HCT116 (cell line): ENCODE measurements at regions not wholly inside any gene's neighbourhood (a gene's known extent, or its start where the extent isn't known, plus 50 kb on each side); places are given as distances from the start of the nearest gene placed in this dataset.

Source experiments
- ATAC-seq: fragments of 200-7000 bp; cut with Tn5 transposase; 2 replicates; pipeline ENCODE4 v1.9.1; 2020; ENCODE audit warnings: mild to moderate bottlenecking, moderate library complexity
- BruUV-seq: library from RNA; stranded (reverse); fragments of 400-500 nt; replicated peaks from 2 replicates; lab custom pipeline; 2021; lab: Mats Ljungman, UMichigan
- CTCF ChIA-PET: fragments of 300-600 bp; sonication (Branson Sonifier 250); formaldehyde crosslinking; loops from one replicate; lab custom pipeline; 2021; ENCODE audit warnings: antibody characterized with exemption; lab: Charles Lee
- POLR2A ChIA-PET: fragments of 300-600, 350-600 bp; sonication (Branson Sonifier 250); formaldehyde crosslinking; loops from one replicate; lab custom pipeline; 2021; ENCODE audit warnings: antibody characterized with exemption; lab: Charles Lee
- RAD21 ChIA-PET, 2 experiments: fragments of 300-600 bp; sonication (Branson Sonifier 250); formaldehyde crosslinking; loops; one replicate each; lab custom pipeline; 2023; ENCODE audit warnings: low total read pairs in 2 of 2; ENCODE audit not compliant: uncharacterized antibody in 2 of 2, unreplicated experiment in 2 of 2, low non-redundant PET in 1 of 2; lab: Charles Lee
- DNase-seq: peaks from one replicate; pipeline ENCODE4 v3.0.0-alpha.2; 2010; ENCODE audit warnings: low read depth, low spot score
- H2AFZ ChIP-seq: fragments of 200-600 bp; shearing (Covaris generic), sonication (generic); 2 replicates; pipeline ENCODE4 v1.6.1; 2017; ENCODE audit warnings: low read depth, mixed run types, mixed read lengths, antibody characterized with exemption, low read length; ENCODE audit not compliant: poor library complexity, severe bottlenecking
- H3K27ac ChIP-seq: 2 replicates; pipeline ENCODE4 v1.5.1; 2012; ENCODE audit warnings: low read depth, low read length
- H3K27me3 ChIP-seq: fragments of 200-600 bp; sonication (generic); 2 replicates; pipeline ENCODE4 v1.6.1; 2016; ENCODE audit warnings: mixed run types, low read length, mixed read lengths; ENCODE audit not compliant: insufficient read depth
- H3K36me3 ChIP-seq, 2 experiments: fragments of 200-500 bp in 1 of 2; fragments of 200-600 bp in 1 of 2; sonication (Bioruptor generic) in 1 of 2; sonication (generic) in 1 of 2; 2 replicates each; pipeline versions ENCODE4 v1.5.1 to v1.6.1; 2014 to 2016; ENCODE audit warnings: low read length in 2 of 2, inconsistent platforms in 1 of 2, mixed read lengths in 1 of 2, mixed run types in 1 of 2; ENCODE audit not compliant: insufficient read depth in 2 of 2, control insufficient read depth in 1 of 2
- H3K4me1 ChIP-seq, 2 experiments: fragments of 200-600 bp in 1 of 2; sonication (generic) in 1 of 2; 2 replicates each; pipeline versions ENCODE4 v1.5.1 to v1.6.1; 2012 to 2017; ENCODE audit warnings: low read length in 2 of 2, inconsistent platforms in 1 of 2, mild to moderate bottlenecking in 1 of 2, mixed read lengths in 1 of 2, mixed run types in 1 of 2, moderate library complexity in 1 of 2; ENCODE audit not compliant: insufficient read depth in 2 of 2, control insufficient read depth in 1 of 2
- H3K4me2 ChIP-seq: fragments of 200-600 bp; sonication (generic); 2 replicates; pipeline ENCODE4 v1.6.1; 2017; ENCODE audit warnings: mixed run types, low read length, mixed read lengths
- H3K4me3 ChIP-seq, 2 experiments: fragments of 200-600 bp in 1 of 2; sonication (generic) in 1 of 2; replicated peaks in 1 of 2; 2 replicates each; pipeline ENCODE4 v1.5.1; 2011 to 2016; ENCODE audit warnings: low read length in 2 of 2, control low read depth in 1 of 2, low read depth in 1 of 2, mild to moderate bottlenecking in 1 of 2, mixed read lengths in 1 of 2, mixed run types in 1 of 2
- H3K79me2 ChIP-seq: fragments of 200-600 bp; sonication (generic); 2 replicates; pipeline ENCODE4 v1.6.1; 2017; ENCODE audit warnings: mild to moderate bottlenecking, mixed run types, low read length, moderate library complexity, mixed read lengths; ENCODE audit not compliant: insufficient read depth
- H3K9ac ChIP-seq: fragments of 200-600 bp; sonication (generic); 2 replicates; pipeline ENCODE4 v1.6.1; 2016; ENCODE audit warnings: low read length, mixed read lengths
- H3K9me2 ChIP-seq: fragments of 200-600 bp; sonication (generic), shearing (Covaris generic); 2 replicates; pipeline ENCODE4 v1.6.1; 2017; ENCODE audit warnings: mixed run types, mild to moderate bottlenecking, moderate library complexity; ENCODE audit not compliant: insufficient read depth
- H3K9me3 ChIP-seq, 2 experiments: fragments of 200-500 bp in 1 of 2; fragments of 200-600 bp in 1 of 2; sonication (Bioruptor generic) in 1 of 2; sonication (generic) in 1 of 2; 2 replicates each; pipeline ENCODE4 v1.6.1; 2014 to 2017; ENCODE audit warnings: low read length in 2 of 2, mixed read lengths in 2 of 2, inconsistent platforms in 1 of 2, low read depth in 1 of 2, mild to moderate bottlenecking in 1 of 2, mixed run types in 1 of 2, moderate library complexity in 1 of 2; ENCODE audit not compliant: control insufficient read depth in 1 of 2, insufficient read depth in 1 of 2
- H4K20me1 ChIP-seq: fragments of 200-600 bp; sonication (generic), shearing (Covaris generic); 2 replicates; pipeline ENCODE4 v1.6.1; 2017; ENCODE audit warnings: mixed run types, mild to moderate bottlenecking, moderate library complexity; ENCODE audit not compliant: insufficient read depth
- ATF3 ChIP-seq: IDR thresholded peaks from 2 replicates; pipeline ENCODE4 v1.6.1; 2012
- CBX3 ChIP-seq: IDR thresholded peaks from 2 replicates; pipeline ENCODE4 v1.6.1; 2012; ENCODE audit warnings: low read depth
- CTCF ChIP-seq, 3 experiments: fragments of 200-600 bp in 1 of 3; sonication (generic) in 1 of 3; IDR thresholded peaks in 2 of 3; conservative IDR thresholded peaks in 1 of 3; 2 replicates each; pipeline ENCODE4 v1.5.1; 2012 to 2017; ENCODE audit warnings: low read depth in 2 of 3, low read length in 2 of 3, antibody characterized with exemption in 1 of 3, borderline replicate concordance in 1 of 3, control low read depth in 1 of 3, mild to moderate bottlenecking in 1 of 3, mixed read lengths in 1 of 3, mixed run types in 1 of 3, moderate library complexity in 1 of 3; ENCODE audit not compliant: insufficient read depth in 1 of 3
- EGR1 ChIP-seq: IDR thresholded peaks from 2 replicates; pipeline ENCODE4 v1.6.1; 2012; ENCODE audit warnings: low read depth
- ELF1 ChIP-seq: IDR thresholded peaks from 2 replicates; pipeline ENCODE4 v1.6.1; 2012; ENCODE audit warnings: low read depth, borderline replicate concordance
- EZH2 ChIP-seq: fragments of 200-600 bp; sonication (generic); IDR thresholded peaks from 2 replicates; pipeline ENCODE4 v1.6.1; 2017; ENCODE audit warnings: antibody characterized with exemption, mixed run types
- FOSL1 ChIP-seq: IDR thresholded peaks from 2 replicates; pipeline ENCODE4 v1.6.1; 2012; ENCODE audit warnings: low read depth
- MAX ChIP-seq: IDR thresholded peaks from 2 replicates; pipeline ENCODE4 v1.6.1; 2012
- POLR2A ChIP-seq: IDR thresholded peaks from 2 replicates; pipeline ENCODE4 v1.7.0; 2011; ENCODE audit warnings: borderline replicate concordance; ENCODE audit not compliant: insufficient read depth, insufficient read length; ENCODE audit errors: extremely low read depth
- POLR2AphosphoS5 ChIP-seq: IDR thresholded peaks from 2 replicates; pipeline ENCODE4 v1.6.1; 2011; ENCODE audit warnings: mild to moderate bottlenecking, low read depth, low read length, moderate library complexity
- REST ChIP-seq: IDR thresholded peaks from 2 replicates; pipeline ENCODE4 v1.6.1; 2012; ENCODE audit warnings: low read depth
- SIN3A ChIP-seq: IDR thresholded peaks from 2 replicates; pipeline ENCODE4 v1.6.1; 2012; ENCODE audit warnings: low read depth
- SRF ChIP-seq: IDR thresholded peaks from 2 replicates; pipeline ENCODE4 v1.6.1; 2012; ENCODE audit warnings: low read depth
- YY1 ChIP-seq: IDR thresholded peaks from 2 replicates; pipeline ENCODE4 v1.6.1; 2011; ENCODE audit warnings: low read length, low read depth, moderate library complexity, mild to moderate bottlenecking; ENCODE audit not compliant: insufficient replicate concordance; ENCODE audit errors: extremely low read depth
- ZBTB33 ChIP-seq: IDR thresholded peaks from 2 replicates; pipeline ENCODE4 v1.6.1; 2011; ENCODE audit warnings: mild to moderate bottlenecking, low read length, moderate library complexity; ENCODE audit not compliant: insufficient replicate concordance; ENCODE audit errors: extremely low read depth
- ZFX ChIP-seq: fragments of 450-650 bp; IDR thresholded peaks from 2 replicates; pipeline ENCODE4 v1.6.1; 2017
- intact Hi-C: fragments of 100-400 bp; cut with micrococcal nuclease; formaldehyde crosslinking; loops from 2 replicates; pipeline ENCODE4 v1.10.0; 2022

- no peak for TF ChIP-seq ZBTB33
- no peak for TF ChIP-seq EGR1
- TF ChIP-seq FOSL1 = no peak
- TF ChIP-seq POLR2AphosphoS5 = no peak
- TF ChIP-seq POLR2A = no peak
Measured at GRCh38 chr4:17370818-17371217, 141.1 kb downstream of the QDPR start (continued).

- ChIA-PET POLR2A (no interaction called here), RAD21 (no interaction called here), CTCF (no interaction called here)
- intact Hi-C loops = no loop called here
- H3K79me2 ChIP-seq = no peaks in the 10 kb centered on the region
- no peak overlapping the region for H3K4me2 ChIP-seq
- H3K9ac ChIP-seq = no peak overlapping the region
- no peaks in the 10 kb centered on the region; the same call in 1 of the 2 replicates for H3K27me3 ChIP-seq
- H3K27ac ChIP-seq = no peak overlapping the region
- H3K9me2 ChIP-seq = no peaks in the 10 kb centered on the region
- H2AFZ ChIP-seq = no peak overlapping the region
- no peaks in the 10 kb centered on the region for H3K36me3 ChIP-seq
- no peak overlapping the region for H3K4me3 ChIP-seq
- no peak for DNase-seq
- no peaks in the 10 kb centered on the region for H3K9me3 ChIP-seq
- BruUV-seq = no TSS peak
- no peaks in the 10 kb centered on the region for H4K20me1 ChIP-seq
- H3K4me1 ChIP-seq = no peaks in the 10 kb centered on the region
- ATAC-seq = no peak
- no peak for TF ChIP-seq EZH2
- no peak for TF ChIP-seq CTCF (IDR thresholded peaks at IDR 0.05 in 2 of 3, conservative IDR thresholded peaks at IDR 0.05 in 1 of 3; ENCODE audit: borderline replicate concordance in 1 of 3, insufficient read depth in 1 of 3, low read depth in 2 of 3, low read length in 2 of 3)
- TF ChIP-seq YY1 = no peak
- no peak for TF ChIP-seq MAX
- no peak for TF ChIP-seq ELF1
- TF ChIP-seq CBX3 = no peak
- TF ChIP-seq SRF = no peak
- no peak for TF ChIP-seq REST
- no peak for TF ChIP-seq SIN3A
- TF ChIP-seq ZFX = no peak
- TF ChIP-seq ATF3 = no peak
Measured at GRCh38 chr4:17368408-17368807, 143.5 kb downstream of the QDPR start.
